GM18502 (cell line): ENCODE measurements at regions not wholly inside any gene's neighbourhood (a gene's known extent, or its start where the extent isn't known, plus 50 kb on each side); places are given as distances from the start of the nearest gene placed in this dataset.

ENCODE experiments used
- ATAC-seq: cut with Tn5 transposase; IDR thresholded peaks from one replicate; pipeline ENCODE4 v1.9.1; 2021; ENCODE audit warnings: mild to moderate bottlenecking; ENCODE audit not compliant: unreplicated experiment, poor library complexity

DNA sequence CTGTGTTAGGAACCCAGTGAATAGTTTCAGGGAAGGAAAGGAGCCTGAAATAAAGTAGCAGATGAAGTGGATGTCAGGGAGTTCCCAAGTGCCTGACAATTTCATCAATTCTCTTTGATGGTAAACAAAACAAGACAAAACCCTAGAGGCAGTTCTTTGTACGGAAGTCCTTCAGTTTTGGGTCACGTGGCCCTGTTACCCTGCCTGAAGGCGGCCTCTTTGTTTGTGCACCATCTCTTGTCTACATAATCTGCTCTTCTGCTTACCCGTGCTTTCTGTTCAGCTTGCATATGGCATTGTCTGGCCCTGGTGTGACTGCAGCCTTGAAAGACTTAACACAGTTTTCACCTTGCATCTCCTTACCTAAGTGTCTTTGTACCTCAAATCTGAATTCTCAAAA, 166.7 kb upstream of the DUSP10 start:
- no peak for ATAC-seq

GRCh38 chr1:221907166-221907932, 165.5 kb upstream of the DUSP10 start:
- no peak for ATAC-seq

DNA sequence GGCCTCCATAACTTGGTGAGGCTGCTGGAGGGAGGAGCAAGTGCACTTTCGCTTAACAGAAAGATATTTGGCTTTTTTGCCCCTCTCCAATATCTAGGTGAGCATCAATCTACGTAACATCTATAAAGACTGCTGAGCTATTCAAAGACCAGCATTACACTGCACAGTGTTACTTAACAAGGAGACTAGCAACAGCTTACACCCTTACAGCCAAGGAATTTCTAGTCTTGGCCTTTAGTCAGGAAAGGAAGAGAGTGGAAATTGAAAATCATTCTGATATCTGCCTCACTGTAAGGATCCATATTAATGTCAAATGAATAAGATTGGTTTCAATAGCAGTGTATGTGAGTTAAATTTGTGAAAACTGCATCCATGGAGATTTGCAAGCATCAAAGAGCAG, 163.9 kb upstream of the DUSP10 start:
- ATAC-seq, result no peak

- ATAC-seq, result no peak
Observed at GRCh38 chr1:221904319-221904718, 162.4 kb upstream of the DUSP10 start.

- no peak for ATAC-seq
Observed at GRCh38 chr1:221903594-221903993, 161.7 kb upstream of the DUSP10 start.

GRCh38 chr1:221902961-221903360, 161.1 kb upstream of the DUSP10 start:
- no peak for ATAC-seq

- no peak for ATAC-seq
Observed at GRCh38 chr1:221900678-221901077, 158.8 kb upstream of the DUSP10 start.

- no peak for ATAC-seq
Observed at GRCh38 chr1:221897321-221897721, 155.4 kb upstream of the DUSP10 start.

GRCh38 chr1:221892301-221892830, 150.5 kb upstream of the DUSP10 start:
- no peak for ATAC-seq

GRCh38 chr1:221891708-221892107, 149.8 kb upstream of the DUSP10 start:
- no peak for ATAC-seq

GRCh38 chr1:221888801-221889200, 146.9 kb upstream of the DUSP10 start:
- ATAC-seq, result no peak

GRCh38 chr1:221888218-221888617, 146.3 kb upstream of the DUSP10 start:
- no peak for ATAC-seq

DNA sequence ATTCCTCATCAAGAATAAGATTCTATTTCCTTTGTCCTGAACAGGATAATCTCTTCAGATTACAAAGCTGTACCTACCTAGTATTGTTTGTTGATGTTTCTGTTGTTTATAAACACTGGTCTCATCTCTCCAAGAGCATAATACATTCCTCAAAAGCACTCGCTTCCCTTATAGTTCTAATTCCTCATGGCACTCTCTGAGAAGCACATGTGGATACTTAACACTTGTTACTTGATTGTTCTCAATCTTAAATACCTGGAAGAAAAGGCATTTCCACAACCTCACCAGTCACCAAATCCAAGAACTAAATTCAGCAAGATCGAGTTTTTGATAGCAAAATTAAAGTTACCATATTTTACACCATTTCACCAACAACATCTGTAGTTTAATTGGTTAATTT, 145.9 kb upstream of the DUSP10 start:
- no peak for ATAC-seq

GRCh38 chr1:221887415-221887746, 145.5 kb upstream of the DUSP10 start:
- no peak for ATAC-seq

DNA sequence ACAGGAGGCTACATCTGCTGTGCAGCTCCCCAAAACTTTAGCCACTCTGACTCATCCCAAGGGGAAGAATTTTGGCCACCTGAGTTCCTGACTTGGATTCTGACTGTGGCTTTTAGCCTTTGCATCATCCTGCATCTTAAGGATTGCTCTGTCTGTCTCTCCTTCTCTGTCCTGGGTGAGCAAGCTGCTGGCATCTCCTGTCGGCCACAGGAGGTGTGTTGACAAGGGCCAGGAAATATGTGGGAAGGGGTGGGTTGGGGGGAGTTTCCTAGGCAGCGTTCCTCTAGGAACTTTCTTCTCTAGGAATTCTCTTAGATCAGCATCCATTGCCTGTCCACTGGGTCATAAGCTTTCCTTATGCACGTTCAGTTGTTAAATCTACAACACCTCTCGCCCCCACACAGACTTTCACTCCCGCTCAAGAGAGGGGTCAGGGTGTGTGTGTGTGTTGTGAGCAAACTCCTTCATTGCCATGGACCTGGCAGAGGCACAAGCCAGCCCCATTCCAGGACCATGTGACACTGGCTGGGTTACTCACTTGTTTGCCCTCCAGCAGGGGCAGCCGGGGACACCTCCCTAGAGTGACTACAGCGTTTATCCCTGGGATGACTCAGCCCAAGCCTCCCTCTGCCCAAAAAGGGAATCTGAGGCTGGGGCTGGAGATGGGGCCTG, 145.0 kb upstream of the DUSP10 start:
- ATAC-seq, result no peak

DNA sequence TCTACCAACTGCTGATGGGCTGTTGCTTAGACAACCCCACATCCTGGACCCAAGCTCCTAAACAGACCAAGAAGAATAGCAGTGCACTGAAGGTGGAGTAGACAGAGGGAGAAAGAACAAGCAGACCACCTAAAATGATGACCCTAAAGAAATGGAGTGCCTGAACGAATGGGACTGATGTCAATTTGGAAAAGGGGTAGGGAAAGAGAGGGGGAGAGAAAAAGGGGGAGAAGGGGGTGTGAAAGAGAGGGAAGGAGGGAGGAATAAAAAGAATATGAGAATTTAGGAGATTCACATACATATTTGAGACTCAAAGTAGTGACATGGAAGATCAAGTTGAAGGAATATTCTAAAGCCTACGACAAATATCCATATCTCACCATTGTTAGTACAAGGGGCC, 144.4 kb upstream of the DUSP10 start:
- no peak for ATAC-seq

- ATAC-seq, result no peak
Observed at GRCh38 chr1:221884821-221885220, 142.9 kb upstream of the DUSP10 start.

GRCh38 chr1:221881805-221882581, 140.1 kb upstream of the DUSP10 start:
- no peak for ATAC-seq

DNA sequence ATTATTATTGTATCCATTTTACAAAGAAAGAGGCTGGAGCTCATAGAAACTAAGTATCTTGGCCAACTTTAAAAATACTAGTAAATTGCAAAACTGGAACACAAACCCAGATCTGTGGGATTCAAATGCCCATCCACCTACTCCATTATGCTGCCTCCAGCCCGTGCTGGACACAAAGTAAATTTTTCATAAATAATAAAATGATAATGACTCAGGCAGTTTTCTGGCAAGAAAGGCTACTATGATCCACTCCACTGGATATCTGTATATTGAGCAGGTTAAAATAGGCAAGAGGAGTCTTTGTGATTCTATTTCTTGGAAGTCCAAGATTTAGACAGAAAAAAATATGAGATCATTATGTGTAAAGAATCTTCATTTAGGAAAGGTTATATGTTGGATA, 138.3 kb upstream of the DUSP10 start:
- no peak for ATAC-seq

DNA sequence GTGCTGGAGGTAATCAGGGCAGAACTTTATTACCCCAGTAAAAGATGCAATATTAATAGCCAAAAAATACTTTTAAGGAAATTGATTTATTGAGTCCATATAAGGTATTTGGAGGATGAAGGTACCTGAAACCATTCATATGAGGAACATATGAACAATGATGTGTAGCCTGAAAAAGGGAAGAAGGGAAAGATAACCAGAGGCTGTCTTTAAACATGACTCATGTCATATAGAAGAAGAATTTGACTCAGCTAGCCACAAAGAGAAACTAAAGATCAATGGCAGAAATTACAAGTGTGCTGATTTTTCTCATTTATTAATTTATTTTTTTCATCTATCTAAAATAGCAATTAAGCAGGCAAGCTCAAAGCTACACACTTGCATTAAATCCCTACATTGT, 136.2 kb upstream of the DUSP10 start:
- ATAC-seq, result peak; percentile 90

DNA sequence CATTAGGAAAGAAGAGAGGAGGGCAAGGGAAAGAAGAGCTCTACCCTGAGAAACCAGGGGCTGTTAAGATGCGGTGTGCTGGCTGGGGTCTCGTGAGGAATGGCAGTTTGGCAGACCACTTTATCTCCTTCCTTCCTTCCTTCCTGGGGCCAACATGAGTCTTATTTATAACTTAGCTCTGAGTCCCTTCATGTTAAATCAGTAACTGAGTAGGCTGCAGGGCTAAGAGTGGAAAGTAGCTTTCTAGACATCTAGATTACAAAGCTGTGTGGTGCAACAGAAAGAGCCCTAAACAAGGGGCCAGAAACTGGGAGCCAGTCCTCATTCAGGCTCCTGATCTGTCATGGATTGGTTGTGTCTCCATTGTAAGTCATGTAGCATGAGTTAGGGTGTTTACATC, 135.4 kb upstream of the DUSP10 start:
- ATAC-seq, result no peak
